Stimulated activated naive CD8-positive, alpha-beta T cell treated with anti-CD3 and anti-CD28 coated beads, Interleukin-15, Interleukin-2, amounts not matched to agents 100 U/mL and 50 U/mL, for 24 hours (primary cell): ENCODE measurements at regions not wholly inside any gene's neighbourhood (a gene's known extent, or its start where the extent isn't known, plus 50 kb on each side); places are given as distances from the start of the nearest gene placed in this dataset.

Experiments used
- ATAC-seq: fragments of 150-1000 bp; cut with Tn5 transposase; one replicate; pipeline ENCODE4 v1.10.0; 2021
- DNase-seq: peaks from one replicate; pipeline ENCODE4 v3.0.0; 2021

DNA sequence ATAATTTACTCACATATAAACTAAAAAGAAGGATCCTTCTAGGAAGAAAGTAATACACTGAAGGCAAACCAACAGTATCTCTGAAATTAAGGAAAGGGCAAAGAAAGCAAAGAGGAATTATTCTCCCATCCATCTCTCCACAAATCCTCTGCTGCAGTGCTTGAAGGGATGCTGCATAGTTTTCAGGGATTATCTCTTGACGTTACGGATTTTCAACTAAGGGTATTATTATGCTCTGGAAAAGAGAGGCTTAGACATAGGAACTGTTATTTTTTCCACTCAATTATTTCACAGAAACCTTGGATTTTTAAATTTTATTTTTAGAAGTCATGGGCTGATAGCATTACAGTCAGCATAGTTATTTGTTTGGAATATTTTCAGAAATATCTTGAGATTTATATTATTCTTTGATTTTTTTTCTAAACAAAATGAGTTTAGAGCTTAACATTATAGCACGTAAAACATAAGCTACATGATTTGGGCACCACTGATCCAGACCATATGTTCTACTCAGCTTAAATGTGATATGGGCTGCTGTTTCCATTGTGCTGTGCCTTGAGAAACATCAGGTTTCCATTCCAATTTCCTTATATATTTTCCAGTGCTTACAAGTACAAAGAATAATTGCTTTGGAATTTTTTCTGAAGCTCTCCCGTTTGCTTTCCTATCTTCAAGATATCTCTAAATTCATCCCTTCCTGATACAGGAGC, 57.9 kb upstream of the DCN start:
- DNase-seq (no peak), ATAC-seq (no peak)

DNA sequence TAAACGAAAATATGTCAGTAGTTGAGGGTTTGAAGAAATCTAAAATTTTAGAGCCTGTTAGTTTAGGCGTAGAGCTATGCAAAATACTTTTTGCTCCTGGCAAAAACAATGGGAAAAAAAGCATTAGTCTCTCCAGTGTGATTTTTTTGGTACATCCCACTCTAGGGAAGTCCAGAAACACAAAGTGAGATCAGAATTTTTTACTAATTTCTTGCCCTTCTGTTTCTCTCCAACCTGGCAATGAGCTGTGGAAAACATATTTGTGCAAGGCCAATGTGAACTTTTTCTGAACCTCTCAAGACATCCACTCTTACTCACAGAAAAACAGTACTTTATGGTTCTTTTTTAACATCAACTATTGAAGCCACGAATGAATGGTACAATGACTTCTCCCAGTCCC, 56.9 kb upstream of the DCN start:
- no peak for ATAC-seq

More for the DNA sequence above, 56.9 kb upstream of the DCN start:
- DNase-seq = no peak
